HUES64 (cell line): ENCODE measurements at regions not wholly inside any gene's neighbourhood (a gene's known extent, or its start where the extent isn't known, plus 50 kb on each side); places are given as distances from the start of the nearest gene placed in this dataset.
"Not testable (repeated sequence)": the region's sequence is repeated elsewhere in the genome, so short reads cannot be mapped to it uniquely, and the experiment has no call there.

Experiments used
- H3K27ac ChIP-seq: 2 replicates; pipeline ENCODE4 v1.7.0; 2013; ENCODE audit warnings: low read depth, low read length, inconsistent platforms
- H3K27me3 ChIP-seq: 2 replicates; pipeline ENCODE4 v1.6.1; 2013; ENCODE audit warnings: mild to moderate bottlenecking, low read length; ENCODE audit not compliant: insufficient read depth
- H3K36me3 ChIP-seq: 2 replicates; pipeline ENCODE4 v1.6.1; 2013; ENCODE audit warnings: mild to moderate bottlenecking, low read length; ENCODE audit not compliant: insufficient read depth
- H3K4me1 ChIP-seq: 2 replicates; pipeline ENCODE4 v1.6.1; 2013; ENCODE audit warnings: mild to moderate bottlenecking, low read length, moderate library complexity; ENCODE audit not compliant: insufficient read depth
- H3K4me3 ChIP-seq: 2 replicates; pipeline ENCODE4 v1.5.1; 2013; ENCODE audit warnings: mild to moderate bottlenecking, low read length, moderate library complexity
- H3K9ac ChIP-seq: 2 replicates; pipeline ENCODE4 v1.6.1; 2013; ENCODE audit warnings: mild to moderate bottlenecking, low read depth, low read length
- H3K9me3 ChIP-seq: 2 replicates; pipeline ENCODE4 v1.6.1; 2013; ENCODE audit warnings: low read depth, low read length; ENCODE audit not compliant: insufficient read depth
- WGBS: fragments of 150-250, 120-280 bp; methylation state at CpG from one replicate; pipeline ENCODE4 v1.1.7; 2013; ENCODE audit warnings: missing lambda C conversion rate; 5-methylcytosine and 5-hydroxymethylcytosine counted together

DNA sequence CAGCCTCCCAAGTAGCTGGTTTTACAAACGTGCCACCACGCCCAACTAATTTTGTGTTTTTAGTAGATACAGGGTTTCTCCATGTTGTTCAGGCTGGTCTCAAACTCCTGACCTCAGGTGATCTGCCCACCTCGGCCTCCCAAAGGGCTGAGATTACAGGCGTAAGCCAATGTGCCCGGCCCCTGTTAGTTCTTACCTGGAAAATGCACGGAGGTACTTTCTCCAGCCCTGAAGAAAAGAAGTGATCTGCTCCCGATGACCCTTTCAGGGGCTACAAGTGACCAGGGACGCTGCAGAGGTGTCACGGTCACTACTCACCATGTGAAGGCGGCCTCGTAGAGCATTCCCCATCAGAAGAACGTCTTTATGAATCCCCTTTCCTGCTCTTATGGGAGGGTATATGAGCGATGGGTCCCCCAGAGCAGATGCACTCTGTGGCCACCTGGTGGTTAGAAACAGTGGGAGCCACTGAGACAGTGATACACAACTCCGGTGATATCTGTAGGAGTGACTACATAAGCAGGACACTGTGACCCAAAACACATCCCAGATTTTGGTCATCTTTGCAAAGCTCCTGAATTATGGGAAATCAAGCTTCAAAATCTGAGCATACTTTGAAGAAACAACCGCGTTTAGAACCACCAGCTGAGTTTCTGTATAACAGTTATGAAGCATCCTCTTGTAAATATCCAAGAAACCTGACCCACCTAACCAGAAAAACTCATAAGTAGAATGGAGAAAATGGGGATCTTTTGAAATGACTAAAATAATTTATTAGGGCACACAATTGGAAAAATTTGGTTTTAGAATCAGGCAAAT lies 102.7 kb upstream of the NBPF11 start:
- not testable (repeated sequence) for H3K27ac ChIP-seq, H3K27me3 ChIP-seq, H3K4me3 ChIP-seq, H3K9ac ChIP-seq, H3K4me1 ChIP-seq, H3K36me3 ChIP-seq, H3K9me3 ChIP-seq
- WGBS: 49% methylated on average over 14 of the region's 16 CpGs

DNA sequence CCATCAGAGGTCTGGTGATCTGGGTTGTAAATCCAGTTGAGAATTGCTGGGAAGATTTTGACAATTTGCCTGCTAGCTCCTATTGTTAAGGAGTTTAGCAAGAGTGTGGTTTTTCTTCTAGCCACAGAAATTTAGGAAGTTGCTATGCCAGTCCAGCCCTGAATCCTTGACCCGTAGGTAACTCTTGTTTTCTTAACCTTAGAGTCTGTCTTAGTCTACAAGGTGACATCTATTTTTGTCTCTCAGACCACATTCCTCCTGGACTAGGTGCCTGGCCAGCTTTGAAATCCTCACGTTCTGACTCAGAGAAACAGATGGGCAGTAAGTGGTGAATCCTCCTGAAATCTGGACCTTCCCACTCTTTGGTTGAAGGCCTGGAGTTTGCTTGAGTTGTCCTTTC lies 101.7 kb upstream of the NBPF11 start:
- H3K27me3 ChIP-seq, H3K36me3 ChIP-seq, H3K4me3 ChIP-seq, H3K27ac ChIP-seq, H3K9me3 ChIP-seq, H3K9ac ChIP-seq, H3K4me1 ChIP-seq: not testable (repeated sequence)
- WGBS: 83% methylated on average over 1 of the region's 2 CpGs

GRCh38 chr1:148248798-148249197 lies 96.7 kb upstream of the NBPF11 start:
- H3K27me3 ChIP-seq, H3K27ac ChIP-seq, H3K36me3 ChIP-seq, H3K4me1 ChIP-seq, H3K4me3 ChIP-seq, H3K9ac ChIP-seq, H3K9me3 ChIP-seq: not testable (repeated sequence)
- 90% methylated on average over 1 of the region's 2 CpGs for WGBS

- H3K27ac ChIP-seq: not testable (repeated sequence)
- 3% methylated on average over 22 of the region's 46 CpGs for WGBS
- H3K4me3 ChIP-seq: peak overlapping the region; percentile 56
Observed at GRCh38 chr1:148246258-148246861, 94.3 kb upstream of the NBPF11 start.

DNA sequence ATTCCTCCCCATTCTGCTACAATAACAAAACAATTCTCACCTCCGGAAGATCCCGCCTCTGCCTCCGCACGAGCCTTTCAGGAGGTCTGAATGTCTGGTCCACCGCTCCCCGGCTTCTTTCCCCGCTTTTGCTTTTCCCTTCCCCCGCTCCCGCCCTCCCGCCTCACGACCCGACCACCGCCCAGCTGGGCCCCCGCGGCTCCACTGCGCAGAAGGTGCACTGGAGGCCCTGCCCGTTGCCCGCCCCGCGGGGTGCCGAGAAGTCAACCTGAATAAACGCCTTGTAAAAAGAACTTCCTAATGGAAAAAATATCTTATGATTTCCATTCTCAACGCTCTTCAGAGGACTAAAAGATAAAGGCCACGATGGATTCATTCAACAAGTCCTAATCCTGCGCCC lies 93.8 kb upstream of the NBPF11 start:
- not testable (repeated sequence) for H3K27me3 ChIP-seq, H3K9me3 ChIP-seq, H3K36me3 ChIP-seq, H3K27ac ChIP-seq, H3K4me1 ChIP-seq
- Histone ChIP-seq H3K9ac (peak overlapping the region; percentile 47; the same call in 1 of the 2 replicates), H3K4me3 (peak overlapping the region; percentile 56)
- 0% methylated on average over 2 of the region's 25 CpGs for WGBS

More at GRCh38 chr1:148246258-148246861, 94.3 kb upstream of the NBPF11 start:
- H3K27me3 ChIP-seq, H3K4me1 ChIP-seq, H3K36me3 ChIP-seq, H3K9me3 ChIP-seq: not testable (repeated sequence)
- peak overlapping the region; percentile 67 for H3K9ac ChIP-seq

DNA sequence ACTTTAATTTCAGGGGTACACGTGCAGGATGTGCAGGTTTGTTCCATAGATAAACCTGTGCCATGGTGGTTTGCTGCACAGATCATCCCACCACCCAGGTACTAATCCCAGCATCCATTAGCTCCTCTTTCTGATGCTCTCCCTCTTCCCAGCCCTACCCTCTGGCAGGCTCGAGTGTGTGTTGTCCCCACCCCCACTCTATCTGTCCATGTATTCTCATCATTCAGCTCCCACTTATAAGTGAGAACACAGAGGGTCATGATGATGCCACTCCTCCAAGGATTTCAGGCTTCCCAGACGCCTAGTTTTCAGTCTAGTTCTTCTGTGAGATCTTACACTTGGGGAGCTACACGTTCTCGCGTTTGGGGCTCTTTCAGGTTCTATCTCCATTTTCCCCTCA lies 93.4 kb upstream of the NBPF11 start:
- H3K27ac ChIP-seq, H3K27me3 ChIP-seq, H3K9ac ChIP-seq, H3K36me3 ChIP-seq, H3K4me3 ChIP-seq, H3K4me1 ChIP-seq, H3K9me3 ChIP-seq: not testable (repeated sequence)
- WGBS: no CpG with 5 or more reads among the region's 6 CpGs

DNA sequence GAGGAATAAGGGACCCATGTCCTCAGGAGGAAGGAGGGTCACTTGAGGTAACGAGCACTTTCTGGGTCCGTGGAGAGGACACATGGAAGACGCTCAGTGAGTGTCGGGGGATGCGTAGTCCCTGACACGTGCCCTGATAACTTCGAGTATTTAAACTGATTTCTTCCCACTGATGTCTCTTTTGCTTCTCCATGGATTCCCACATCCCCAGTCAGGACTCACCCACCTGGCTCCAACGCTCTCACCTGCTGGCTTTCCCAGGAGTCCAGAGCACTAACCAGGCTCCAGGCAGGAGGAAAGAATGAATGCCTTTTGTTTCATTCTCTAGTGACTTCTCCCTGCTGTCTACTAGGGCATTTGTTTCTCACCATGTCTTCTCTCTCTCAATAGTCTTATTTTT lies 81.2 kb upstream of the NBPF11 start:
- not testable (repeated sequence) for H3K4me3 ChIP-seq, H3K4me1 ChIP-seq, H3K36me3 ChIP-seq, H3K9me3 ChIP-seq, H3K27me3 ChIP-seq, H3K9ac ChIP-seq, H3K27ac ChIP-seq
- 100% methylated on average over 1 of the region's 8 CpGs for WGBS

- not testable (repeated sequence) for H3K27me3 ChIP-seq
- WGBS: no CpG with 5 or more reads among the region's 5 CpGs
Observed at GRCh38 chr1:148228846-148229245, 76.8 kb upstream of the NBPF11 start.

GRCh38 chr1:148222399-148223159 lies 70.5 kb upstream of the NBPF11 start:
- H3K9me3 ChIP-seq, H3K27me3 ChIP-seq, H3K27ac ChIP-seq, H3K36me3 ChIP-seq, H3K4me1 ChIP-seq, H3K9ac ChIP-seq, H3K4me3 ChIP-seq: not testable (repeated sequence)
- no CpG with 5 or more reads among the region's 4 CpGs for WGBS

More at GRCh38 chr1:148228846-148229245, 76.8 kb upstream of the NBPF11 start:
- not testable (repeated sequence) for H3K36me3 ChIP-seq, H3K9me3 ChIP-seq, H3K4me3 ChIP-seq, H3K9ac ChIP-seq, H3K27ac ChIP-seq, H3K4me1 ChIP-seq

- H3K9me3 ChIP-seq, H3K27me3 ChIP-seq, H3K36me3 ChIP-seq, H3K27ac ChIP-seq, H3K4me3 ChIP-seq, H3K4me1 ChIP-seq, H3K9ac ChIP-seq: not testable (repeated sequence)
- no CpG with 5 or more reads among the region's 4 CpGs for WGBS
Observed at GRCh38 chr1:148221593-148221992, 69.5 kb upstream of the NBPF11 start.

DNA sequence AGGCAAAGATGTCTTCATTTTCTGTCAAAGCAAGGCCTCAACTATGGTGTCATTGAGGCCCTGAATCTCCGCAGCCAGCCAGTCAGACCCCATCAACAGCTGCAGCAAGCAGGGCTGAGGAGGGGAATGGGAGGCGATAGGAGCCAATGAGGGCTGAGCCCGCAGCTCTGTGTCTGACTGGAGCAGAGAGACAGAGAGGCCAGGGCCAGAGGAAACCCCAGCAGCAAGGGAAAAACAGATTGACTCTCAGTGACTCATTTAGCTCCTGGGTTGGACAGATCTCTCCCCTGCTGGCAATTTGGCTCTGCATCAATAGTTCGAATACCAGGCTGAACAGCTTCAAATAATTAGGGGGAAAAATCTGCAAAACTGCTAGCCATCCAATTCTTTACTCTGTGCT lies 67.1 kb upstream of the NBPF11 start:
- not testable (repeated sequence) for H3K9me3 ChIP-seq, H3K27me3 ChIP-seq, H3K27ac ChIP-seq, H3K9ac ChIP-seq, H3K4me1 ChIP-seq, H3K36me3 ChIP-seq, H3K4me3 ChIP-seq
- no CpG with 5 or more reads among the region's 4 CpGs for WGBS
